B cell (primary cell): ENCODE measurements at regions not wholly inside any gene's neighbourhood (a gene's known extent, or its start where the extent isn't known, plus 50 kb on each side); places are given as distances from the start of the nearest gene placed in this dataset.

Experiments used
- ATAC-seq: fragments of 200-7000 bp; cut with Tn5 transposase; one replicate; pipeline ENCODE4 v1.10.0; 2021; ENCODE audit warnings: low read depth, mild to moderate bottlenecking, moderate number of reproducible peaks, moderate library complexity
- CTCF ChIA-PET: fragments of 350-600 bp; sonication (Branson Sonifier 250); formaldehyde crosslinking; loops from one replicate; lab custom pipeline; 2021; ENCODE audit warnings: antibody characterized with exemption, inconsistent platforms; lab: Charles Lee
- POLR2A ChIA-PET: fragments of 350-600 bp; sonication (Branson Sonifier 250); formaldehyde crosslinking; loops from one replicate; lab custom pipeline; 2021; ENCODE audit warnings: antibody characterized with exemption; lab: Charles Lee
- DNase-seq: peaks from one replicate; pipeline ENCODE4 v3.0.0; 2013
- H2AFZ ChIP-seq: 2 replicates; pipeline ENCODE4 v1.6.1; 2012; ENCODE audit warnings: mild to moderate bottlenecking, low read depth, low read length; ENCODE audit not compliant: insufficient read depth, poor library complexity, severe bottlenecking
- H3K27ac ChIP-seq, 2 donors: 1 replicate in 1 of 2; 2 replicates in 1 of 2; pipeline ENCODE4 v1.5.1; 2012 to 2013; ENCODE audit warnings: low read length in 2 of 2, mild to moderate bottlenecking in 2 of 2, moderate library complexity in 1 of 2
- H3K27me3 ChIP-seq, 4 experiments: fragments of 200-600 bp in 1 of 4; sonication (generic) in 1 of 4; replicated peaks in 1 of 4; 1 replicate in 2 of 4; 2 replicates in 2 of 4; pipeline versions ENCODE4 v1.6.1 to v1.7.0; 2013 to 2016; ENCODE audit warnings: low read length in 3 of 4, mild to moderate bottlenecking in 2 of 4, mixed read lengths in 1 of 4, moderate library complexity in 1 of 4; ENCODE audit not compliant: insufficient read depth in 4 of 4, control insufficient read depth in 3 of 4; ENCODE audit errors: control extremely low read depth in 1 of 4
- H3K36me3 ChIP-seq, 2 experiments: replicated peaks in 1 of 2; 1 replicate in 1 of 2; 2 replicates in 1 of 2; pipeline versions ENCODE4 v1.6.1 to v1.7.1; 2013; ENCODE audit warnings: low read length in 1 of 2; ENCODE audit not compliant: insufficient read depth in 2 of 2, control insufficient read depth in 1 of 2; ENCODE audit errors: control extremely low read depth in 1 of 2, extremely low read depth in 1 of 2
- H3K4me1 ChIP-seq, 2 donors: fragments of 200-600 bp in 1 of 2; sonication (generic) in 1 of 2; 1 replicate in 1 of 2; 2 replicates in 1 of 2; pipeline versions ENCODE4 v1.5.1 to v1.6.1; 2013 to 2017; ENCODE audit warnings: low read length in 2 of 2; ENCODE audit not compliant: control insufficient read depth in 2 of 2, insufficient read depth in 2 of 2
- H3K4me2 ChIP-seq: replicated peaks from 2 replicates; pipeline ENCODE3; 2012; ENCODE audit warnings: mild to moderate bottlenecking, low read depth, low read length; ENCODE audit not compliant: poor library complexity, severe bottlenecking
- H3K4me3 ChIP-seq, 5 experiments: fragments of 200-600 bp in 1 of 5; sonication (generic) in 1 of 5; 1 replicate in 3 of 5; 2 replicates in 2 of 5; pipeline versions ENCODE4 v1.5.1 to v1.7.0; 2011 to 2016; ENCODE audit warnings: low read length in 4 of 5, mild to moderate bottlenecking in 4 of 5, low read depth in 2 of 5, control low read depth in 1 of 5, moderate library complexity in 1 of 5; ENCODE audit not compliant: insufficient read depth in 1 of 5; ENCODE audit errors: control extremely low read depth in 1 of 5, extremely low read depth in 1 of 5
- H3K79me2 ChIP-seq: fragments of 200-600 bp; sonication (generic); one replicate; pipeline ENCODE4 v1.6.0; 2016; ENCODE audit warnings: low read length; ENCODE audit not compliant: control insufficient read depth, insufficient read depth
- H3K9ac ChIP-seq: fragments of 200-600 bp; sonication (generic); 2 replicates; pipeline ENCODE4 v1.6.1; 2017; ENCODE audit warnings: mild to moderate bottlenecking, low read length, moderate library complexity
- H3K9me3 ChIP-seq, 3 donors: one replicate each; pipeline versions ENCODE4 v1.6.1 to v1.7.1; 2013; ENCODE audit warnings: low read length in 2 of 3; ENCODE audit not compliant: control insufficient read depth in 2 of 3, insufficient read depth in 1 of 3; ENCODE audit errors: control extremely low read depth in 1 of 3
- H4K20me1 ChIP-seq: 2 replicates; pipeline ENCODE4 v1.6.0; 2012; ENCODE audit warnings: mild to moderate bottlenecking, low read length; ENCODE audit not compliant: insufficient read depth, control insufficient read depth, poor library complexity, severe bottlenecking
- H3K27ac Mint-ChIP-seq: one replicate; pipeline ENCODE4 v1.8.0; 2021; ENCODE audit warnings: mixed read lengths
- H3K27me3 Mint-ChIP-seq: one replicate; pipeline ENCODE4 v1.8.0; 2021; ENCODE audit warnings: mixed read lengths
- H3K4me1 Mint-ChIP-seq: one replicate; pipeline ENCODE4 v1.8.0; 2021; ENCODE audit warnings: mixed read lengths
- H3K4me3 Mint-ChIP-seq: one replicate; pipeline ENCODE4 v1.8.0; 2021; ENCODE audit warnings: mixed read lengths
- H3K9me3 Mint-ChIP-seq: one replicate; pipeline ENCODE4 v1.8.0; 2022; ENCODE audit warnings: mixed read lengths; ENCODE audit not compliant: insufficient read depth
- EZH2 ChIP-seq: IDR thresholded peaks from 2 replicates; pipeline ENCODE4 v1.6.1; 2012; ENCODE audit warnings: borderline replicate concordance, low read depth, mild to moderate bottlenecking, moderate library complexity, low read length; ENCODE audit not compliant: insufficient read depth, poor library complexity, severe bottlenecking
- whole genome bisulfite sequencing: methylation state at CpG from one replicate; pipeline ENCODE4 v1.1.5; 2013; ENCODE audit warnings: missing lambda C conversion rate; ENCODE audit not compliant: insufficient coverage; 5-methylcytosine and 5-hydroxymethylcytosine counted together
- intact Hi-C: fragments of 100-400 bp; cut with micrococcal nuclease; formaldehyde crosslinking; loops from one replicate; pipeline ENCODE4 v1.10.0; 2022
- TF ChIP-seq, protein P1 (sequence below): fragments of 200-600 bp; IDR thresholded peaks from one replicate; pipeline ENCODE4 v1.8.0; 2022; ENCODE audit warnings: antibody characterized with exemption, mild to moderate bottlenecking

DNA sequence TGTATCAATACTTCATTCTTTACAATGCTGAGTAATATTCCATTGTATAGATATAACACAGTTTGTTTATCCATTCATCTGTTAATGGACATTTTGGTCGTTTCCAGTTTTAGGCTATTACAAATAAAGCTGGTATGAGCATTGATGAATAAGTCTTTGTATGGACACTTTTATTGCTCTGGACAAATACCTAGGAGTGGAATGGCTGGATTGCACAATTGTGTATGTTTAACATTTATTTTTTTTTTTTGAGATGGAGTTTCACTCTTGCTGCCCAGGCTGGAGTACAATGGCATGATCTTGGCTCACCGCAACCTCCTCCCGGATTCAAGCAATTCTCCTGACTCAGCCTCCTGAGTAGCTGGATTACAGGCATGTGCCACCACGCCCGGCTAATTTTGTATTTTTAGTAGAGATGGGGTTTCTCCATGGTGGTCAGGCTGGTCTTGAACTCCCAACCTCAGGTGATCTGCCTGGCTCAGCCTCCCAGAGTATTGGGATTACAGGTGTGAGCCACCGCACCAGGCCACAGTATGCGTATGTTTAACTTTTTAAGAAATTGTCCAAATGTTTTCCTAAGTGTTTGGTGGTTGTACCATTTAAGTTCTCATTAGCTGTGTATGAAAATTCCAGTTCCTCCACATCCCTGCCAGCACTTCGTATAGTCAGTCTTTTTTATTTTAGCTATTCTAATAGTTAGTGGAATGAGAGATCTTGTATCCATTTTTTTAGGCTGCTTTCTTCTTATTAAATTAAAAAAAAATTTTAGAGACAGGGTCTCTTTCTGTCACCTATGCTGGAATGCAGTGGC lies 194.9 kb upstream of the HAAO start:
- Histone ChIP-seq H3K9ac (no peak overlapping the region), H3K27ac (no peak overlapping the region), H2AFZ (no peak overlapping the region), H3K36me3 (no peaks in the 10 kb centered on the region), H3K4me3 (no peak overlapping the region), H3K4me2 (no peak overlapping the region), H4K20me1 (no peaks in the 10 kb centered on the region), H3K9me3 (no peaks in the 10 kb centered on the region), H3K27me3 (peaks cover 0 to 4% (median 0%) of the 10 kb centered on the region in 4 experiments), H3K4me1 (no peaks in the 10 kb centered on the region), H3K79me2 (no peaks in the 10 kb centered on the region)
- TF ChIP-seq EZH2, result no peak
- TF ChIP-seq, protein P1, sequence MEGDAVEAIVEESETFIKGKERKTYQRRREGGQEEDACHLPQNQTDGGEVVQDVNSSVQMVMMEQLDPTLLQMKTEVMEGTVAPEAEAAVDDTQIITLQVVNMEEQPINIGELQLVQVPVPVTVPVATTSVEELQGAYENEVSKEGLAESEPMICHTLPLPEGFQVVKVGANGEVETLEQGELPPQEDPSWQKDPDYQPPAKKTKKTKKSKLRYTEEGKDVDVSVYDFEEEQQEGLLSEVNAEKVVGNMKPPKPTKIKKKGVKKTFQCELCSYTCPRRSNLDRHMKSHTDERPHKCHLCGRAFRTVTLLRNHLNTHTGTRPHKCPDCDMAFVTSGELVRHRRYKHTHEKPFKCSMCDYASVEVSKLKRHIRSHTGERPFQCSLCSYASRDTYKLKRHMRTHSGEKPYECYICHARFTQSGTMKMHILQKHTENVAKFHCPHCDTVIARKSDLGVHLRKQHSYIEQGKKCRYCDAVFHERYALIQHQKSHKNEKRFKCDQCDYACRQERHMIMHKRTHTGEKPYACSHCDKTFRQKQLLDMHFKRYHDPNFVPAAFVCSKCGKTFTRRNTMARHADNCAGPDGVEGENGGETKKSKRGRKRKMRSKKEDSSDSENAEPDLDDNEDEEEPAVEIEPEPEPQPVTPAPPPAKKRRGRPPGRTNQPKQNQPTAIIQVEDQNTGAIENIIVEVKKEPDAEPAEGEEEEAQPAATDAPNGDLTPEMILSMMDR, result no peak
- H3K27ac Mint-ChIP-seq, result no peak overlapping the region
- DNase-seq, result no peak
- intact Hi-C loops, result no loop called here
- peaks cover 3% of the 10 kb centered on the region for H3K27me3 Mint-ChIP-seq
- WGBS, result 93% methylated on average over 2 of the region's 8 CpGs
- ChIA-PET POLR2A (interaction anchor here (0.6 kb wide), 1 partner anchor 117 kb away, joined by 3 read pairs; no protein-coding TSS in a partner anchor), CTCF (interaction anchor here (1.3 to 1.7 kb wide), 2 partner anchors 37 to 497 kb away, joined by 3 to 5 read pairs; no protein-coding TSS in a partner anchor)
- no peaks in the 10 kb centered on the region for H3K4me1 Mint-ChIP-seq
- H3K9me3 Mint-ChIP-seq, result no peaks in the 10 kb centered on the region
- no peak overlapping the region for H3K4me3 Mint-ChIP-seq
- ATAC-seq, result no peak

DNA sequence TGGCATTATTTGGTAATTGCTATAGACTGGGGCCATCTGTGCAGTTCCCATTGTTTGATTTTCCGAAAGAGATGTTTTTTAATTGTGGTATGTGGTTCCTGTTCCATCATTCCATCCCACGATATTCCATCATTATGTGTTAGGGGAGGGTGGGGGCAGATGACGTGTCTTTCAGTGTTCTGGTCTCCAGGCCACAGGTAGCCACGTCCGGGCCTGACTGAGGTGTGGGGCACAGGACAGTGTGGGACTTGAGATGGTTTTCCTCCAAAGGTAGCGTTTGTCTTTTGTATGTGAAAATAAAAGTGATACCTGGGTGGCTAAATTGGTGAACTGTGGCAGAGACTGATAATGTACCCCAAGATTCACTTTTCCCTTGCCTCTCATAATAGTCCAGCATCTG lies 192.2 kb upstream of the HAAO start:
- no peaks in the 10 kb centered on the region for H3K9me3 ChIP-seq
- no peak overlapping the region for H3K4me3 ChIP-seq
- H3K4me2 ChIP-seq, result no peak overlapping the region
- H3K27me3 ChIP-seq, result peaks cover 0 to 4% (median 0%) of the 10 kb centered on the region in 4 experiments
- Mint-ChIP-seq H3K27ac (no peak overlapping the region), H3K27me3 (peaks cover 3% of the 10 kb centered on the region), H3K4me3 (no peak overlapping the region), H3K9me3 (no peaks in the 10 kb centered on the region), H3K4me1 (no peaks in the 10 kb centered on the region)
- no peaks in the 10 kb centered on the region for H3K79me2 ChIP-seq
- intact Hi-C loops, result no loop called here
- ChIA-PET POLR2A (no interaction called here), CTCF (no interaction called here)
- H4K20me1 ChIP-seq, result no peaks in the 10 kb centered on the region
- H3K36me3 ChIP-seq, result no peaks in the 10 kb centered on the region
- no peak for DNase-seq
- ATAC-seq, result no peak
- 100% methylated on average over 2 of the region's 6 CpGs for WGBS
- no peak overlapping the region for H2AFZ ChIP-seq
- no peak overlapping the region for H3K9ac ChIP-seq
- H3K4me1 ChIP-seq, result no peaks in the 10 kb centered on the region
- no peak for TF ChIP-seq EZH2
- TF ChIP-seq, protein P1, result no peak
- H3K27ac ChIP-seq, result no peak overlapping the region
